ENCODE measurements at regions not wholly inside any gene's neighbourhood (a gene's known extent, or its start where the extent isn't known, plus 50 kb on each side); places are given as distances from the start of the nearest gene placed in this dataset.
"Not testable (repeated sequence)": the region's sequence is repeated elsewhere in the genome, so short reads cannot be mapped to it uniquely, and the experiment has no call there.

GRCh38 chr1:148309940-148310500 lies 157.9 kb upstream of the NBPF11 start:
- no peak for DNase-seq

DNA sequence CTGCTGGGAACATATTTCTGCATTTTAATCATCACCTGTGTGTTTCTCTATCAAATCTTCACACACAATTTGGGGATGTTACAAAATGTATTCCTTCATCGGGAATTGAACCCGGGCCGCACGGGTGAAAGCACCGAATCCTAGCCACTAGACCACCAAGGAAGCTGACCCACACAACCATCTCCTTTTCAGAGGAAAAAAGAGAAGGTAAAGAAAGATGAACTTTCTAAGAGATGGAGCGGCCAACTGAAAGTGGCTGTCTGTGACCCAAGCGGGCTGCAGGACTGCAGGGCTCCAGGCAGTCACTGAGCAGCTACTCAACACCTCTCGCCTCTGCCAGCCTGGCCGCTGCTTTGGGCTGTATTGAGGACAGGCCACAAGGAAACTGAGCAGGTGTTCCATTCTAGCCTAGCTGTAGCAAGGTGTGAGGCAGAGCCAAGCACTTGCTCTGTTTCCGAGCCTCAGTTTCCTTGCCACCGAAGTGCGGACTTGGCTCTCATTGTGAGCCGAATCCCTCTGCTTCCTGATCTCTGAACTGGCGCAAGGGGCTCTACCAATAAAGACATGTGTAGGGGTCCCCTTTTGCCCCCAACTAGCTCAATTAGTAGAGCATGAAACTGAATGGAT lies 156.9 kb upstream of the NBPF11 start:
- DNase-seq = no peak

DNA sequence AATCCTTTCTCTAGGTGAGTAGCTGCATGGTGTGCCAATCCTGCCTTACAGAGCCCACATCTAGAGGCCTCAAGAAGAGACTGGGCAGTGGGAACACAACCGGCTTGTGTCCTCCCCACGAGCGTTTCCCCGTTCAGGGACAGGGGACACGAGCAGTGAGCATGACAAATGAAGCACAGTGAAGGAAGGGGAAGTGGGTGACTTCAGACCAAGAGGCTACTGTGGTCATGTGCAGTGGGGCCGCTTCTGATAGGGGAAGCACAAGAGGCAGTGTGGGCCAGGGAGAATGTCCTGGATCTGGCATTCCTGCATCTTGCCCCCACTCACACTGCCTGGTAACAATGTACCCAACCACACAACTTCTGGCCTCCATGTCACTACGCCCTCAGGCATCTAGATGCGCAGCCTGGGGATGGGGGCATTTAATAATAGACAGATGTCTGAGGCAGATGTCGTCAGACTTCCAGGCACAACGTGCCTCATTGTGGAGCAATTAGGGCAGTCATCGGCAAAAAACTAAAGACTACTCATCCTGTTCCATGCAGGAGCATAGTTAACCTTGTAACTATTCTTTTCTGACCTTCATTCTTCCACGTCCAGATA lies 155.6 kb upstream of the NBPF11 start:
- DNase-seq = no peak

GRCh38 chr1:148304935-148305334 lies 152.9 kb upstream of the NBPF11 start:
- not testable (repeated sequence) for DNase-seq

- not testable (repeated sequence) for DNase-seq
Observed at GRCh38 chr1:148302586-148303364, 150.7 kb upstream of the NBPF11 start.

DNA sequence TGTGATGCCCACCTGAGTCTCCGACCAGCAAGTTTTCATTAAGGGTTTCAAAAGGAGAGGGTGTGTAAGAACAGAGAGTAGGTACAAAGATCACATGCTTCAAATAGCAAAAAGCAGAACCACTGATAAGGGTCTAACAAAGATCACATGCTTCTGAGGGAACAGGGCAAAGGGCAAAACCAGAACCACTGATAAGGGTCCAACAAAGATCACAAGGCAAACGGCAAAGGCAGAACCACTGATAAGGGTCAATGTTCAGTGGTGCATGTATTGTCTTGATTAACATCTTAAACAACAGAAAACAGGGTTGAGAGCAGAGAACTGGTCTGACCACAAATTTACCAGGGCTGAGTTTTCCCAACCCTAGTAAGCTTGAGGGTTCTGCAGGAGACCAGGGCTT lies 145.8 kb upstream of the NBPF11 start:
- DNase-seq = not testable (repeated sequence)

DNA sequence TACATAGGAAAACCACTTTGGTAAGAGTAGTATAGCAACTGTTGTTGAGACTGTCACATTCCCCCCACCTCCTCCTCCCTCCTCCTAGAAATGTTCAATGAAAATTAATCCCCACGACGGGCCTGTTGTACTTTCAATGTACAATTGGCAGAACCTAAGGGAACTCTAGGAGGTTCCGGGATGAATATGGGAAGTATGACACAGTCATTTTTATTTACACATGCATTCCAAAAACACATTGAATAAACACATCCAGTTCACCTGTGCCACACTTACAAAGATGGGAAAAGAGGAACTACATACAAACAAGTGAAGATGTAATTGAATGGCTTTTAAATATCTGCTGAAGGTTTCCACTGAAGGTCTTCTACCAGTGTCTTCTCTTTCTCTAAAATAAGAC lies 144.4 kb upstream of the NBPF11 start:
- DNase-seq = no peak

- DNase-seq = no peak
Observed at GRCh38 chr1:148294116-148294807, 142.2 kb upstream of the NBPF11 start.

- DNase-seq = no peak
Observed at GRCh38 chr1:148293651-148294050, 141.6 kb upstream of the NBPF11 start.

DNA sequence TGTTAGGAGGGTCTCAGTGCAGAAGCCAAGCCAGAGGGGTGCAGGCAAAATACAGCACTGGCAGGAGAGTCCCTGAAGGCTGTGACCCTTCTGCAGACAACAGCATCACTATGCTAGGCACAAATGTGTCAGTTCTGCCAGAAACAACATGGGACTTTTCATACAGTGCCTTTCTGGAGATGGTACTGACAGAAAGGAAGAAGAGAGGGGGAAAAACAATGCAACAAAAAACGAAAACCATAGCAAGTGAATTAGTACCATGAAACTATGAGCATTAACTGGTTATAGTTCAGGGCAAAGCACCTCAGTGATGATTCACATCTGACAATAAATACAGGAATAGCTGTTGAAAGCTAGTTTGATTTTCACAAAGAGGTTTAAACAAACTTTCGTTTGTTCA lies 140.8 kb upstream of the NBPF11 start:
- no peak for DNase-seq

GRCh38 chr1:148290881-148291280 lies 138.8 kb upstream of the NBPF11 start:
- DNase-seq = no peak

DNA sequence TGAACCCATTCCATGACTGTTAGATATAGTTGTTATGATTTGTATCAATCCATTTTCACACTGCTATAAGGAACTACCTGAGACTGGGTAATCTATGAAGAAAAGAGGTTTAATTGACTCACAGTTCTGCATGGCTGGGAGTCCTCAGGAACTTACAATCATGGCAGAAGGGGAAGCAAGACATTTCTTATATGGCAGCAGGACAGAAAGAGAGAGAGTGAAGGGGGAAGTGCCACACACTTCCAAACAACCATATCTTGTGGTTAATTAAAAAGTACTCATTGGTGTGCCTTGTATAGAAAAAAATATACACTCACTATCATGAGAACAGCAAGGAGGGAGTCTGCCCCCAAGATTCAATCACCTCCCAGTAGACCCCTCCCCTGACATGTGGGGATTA lies 137.6 kb upstream of the NBPF11 start:
- no peak for DNase-seq

GRCh38 chr1:148285946-148286345 lies 133.9 kb upstream of the NBPF11 start:
- DNase-seq = not testable (repeated sequence)

GRCh38 chr1:148280831-148281572 lies 128.9 kb upstream of the NBPF11 start:
- not testable (repeated sequence) for DNase-seq

DNA sequence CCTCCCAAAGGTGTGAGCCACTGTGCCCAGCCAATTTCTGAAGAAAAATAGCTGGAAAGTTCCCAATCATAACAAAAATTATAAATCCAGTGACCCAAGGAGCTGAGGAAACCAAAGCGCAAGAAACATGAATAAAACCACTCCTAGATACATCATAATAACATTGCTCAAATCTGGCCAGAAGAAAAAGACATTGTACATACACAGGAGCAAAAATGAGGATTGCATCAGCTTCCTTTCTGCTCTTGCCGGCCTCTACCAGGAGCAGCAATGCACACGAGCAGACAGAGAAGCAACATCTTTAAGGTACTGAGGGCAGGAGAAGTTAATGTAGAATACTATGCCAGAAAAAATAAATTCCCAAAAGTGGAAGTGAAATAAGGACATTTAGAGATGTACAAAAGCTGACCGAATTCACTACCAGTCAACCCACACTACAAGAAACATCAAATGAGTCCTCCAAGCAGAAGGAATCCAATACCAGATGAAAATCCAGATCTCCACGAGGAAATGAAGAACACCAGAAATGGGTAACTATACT lies 127.0 kb upstream of the NBPF11 start:
- DNase-seq = not testable (repeated sequence)

- not testable (repeated sequence) for DNase-seq
Observed at GRCh38 chr1:148277865-148278279, 125.8 kb upstream of the NBPF11 start.

DNA sequence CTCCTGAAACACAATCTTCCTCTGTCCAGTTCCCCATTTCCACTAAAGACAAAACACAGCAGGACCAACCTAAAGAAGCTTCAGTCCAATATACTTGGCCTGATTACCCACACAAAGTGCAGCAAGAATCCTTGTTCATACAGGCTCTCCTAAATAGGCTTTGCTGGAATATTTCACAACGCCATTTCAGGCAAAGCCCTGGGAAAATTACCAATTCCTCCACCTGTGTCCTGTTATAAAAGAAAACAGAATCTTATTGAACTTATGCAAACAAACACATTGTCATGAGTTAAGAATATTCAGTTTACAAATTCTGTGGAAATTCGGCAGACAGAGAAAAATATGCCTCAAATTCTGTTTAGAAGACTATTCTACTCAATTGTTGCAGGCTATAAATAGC lies 115.0 kb upstream of the NBPF11 start:
- DNase-seq = not testable (repeated sequence)

GRCh38 chr1:148264374-148265276 lies 112.5 kb upstream of the NBPF11 start:
- DNase-seq = no peak

DNA sequence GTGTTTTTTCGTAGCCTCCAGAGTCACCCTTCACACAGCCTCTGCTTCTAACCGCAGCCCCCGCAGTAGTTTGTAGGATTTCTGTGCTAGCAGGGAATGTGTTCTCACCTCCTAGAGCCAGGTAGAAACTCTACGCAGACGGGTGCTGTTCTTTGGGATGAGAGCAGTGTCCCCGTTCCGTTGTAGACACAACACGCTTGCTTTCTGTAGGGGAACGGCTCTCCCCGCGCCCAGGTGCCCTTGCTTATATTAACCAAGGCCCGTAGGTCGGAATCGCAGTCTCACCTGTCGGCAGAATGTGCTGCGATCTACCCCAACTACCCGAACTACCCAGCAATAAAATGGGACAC lies 111.8 kb upstream of the NBPF11 start:
- DNase-seq = no peak

DNA sequence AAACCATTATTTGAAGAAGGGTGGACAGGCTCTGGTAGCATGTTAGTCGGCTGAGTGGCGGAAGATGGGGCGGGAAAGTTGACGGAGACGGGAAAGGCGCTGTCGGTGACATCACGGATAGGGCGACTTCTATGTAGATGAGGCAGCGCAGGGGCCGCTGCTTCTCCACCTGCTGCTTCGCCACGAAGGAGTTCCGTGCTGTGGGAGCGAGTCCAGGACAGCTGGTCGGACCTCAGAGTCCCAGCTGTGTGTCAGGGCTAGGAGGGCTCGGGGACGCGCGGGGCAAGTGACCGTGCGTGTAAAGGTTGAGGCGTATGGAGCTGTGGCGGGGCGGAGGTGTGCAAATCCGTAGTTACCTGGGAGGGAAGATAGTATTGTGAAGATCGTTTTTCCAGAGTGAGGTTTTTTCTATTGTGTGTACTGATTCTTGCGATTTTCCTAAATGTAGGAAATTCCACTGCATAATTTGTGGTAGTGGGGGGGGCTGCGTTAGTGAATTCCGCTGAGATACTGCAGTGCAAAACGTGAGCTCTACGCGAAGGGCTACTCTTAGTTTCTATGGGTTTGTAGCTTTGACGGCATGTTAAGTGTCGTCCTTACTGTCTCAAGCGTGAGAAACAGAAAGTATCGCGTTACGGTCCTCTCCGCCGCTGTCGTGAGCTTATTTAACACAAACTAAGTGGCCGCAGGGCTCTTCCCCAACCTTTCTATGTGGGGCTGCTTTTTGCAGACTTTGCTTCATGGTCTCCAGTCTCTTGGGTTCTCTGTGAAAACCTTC lies 111.2 kb upstream of the NBPF11 start:
- no peak for DNase-seq
